Peyer's patch (tissue), 4 donors: ENCODE measurements at regions not wholly inside any gene's neighbourhood (a gene's known extent, or its start where the extent isn't known, plus 50 kb on each side); places are given as distances from the start of the nearest gene placed in this dataset.

Experiments used
- DNase-seq, 3 donors: peaks; one replicate each; pipeline ENCODE4 v3.0.0-alpha.2; 2017 to 2019
- H3K27ac ChIP-seq, 4 donors: fragments of 200-600 bp; sonication (generic); one replicate each; pipeline ENCODE4 v1.5.1; 2016 to 2019
- H3K27me3 ChIP-seq, 2 donors: fragments of 200-600 bp; sonication (generic); one replicate each; pipeline ENCODE4 v1.5.1; 2019
- H3K36me3 ChIP-seq, 3 donors: fragments of 200-600 bp; sonication (generic); one replicate each; pipeline ENCODE4 v1.5.1; 2016 to 2019
- H3K4me1 ChIP-seq, 4 donors: fragments of 200-600 bp; sonication (generic); one replicate each; pipeline ENCODE4 v1.5.1; 2016 to 2019
- H3K4me3 ChIP-seq, 4 donors: fragments of 200-600 bp; sonication (generic); 1 replicate in 3 of 4; 2 replicates in 1 of 4; pipeline ENCODE4 v1.5.1; 2016 to 2019; ENCODE audit warnings: mild to moderate bottlenecking in 1 of 4
- H3K9me3 ChIP-seq, 4 donors: fragments of 200-600 bp; sonication (generic); one replicate each; pipeline ENCODE4 v1.5.1; 2016 to 2019; ENCODE audit warnings: mild to moderate bottlenecking in 1 of 4
- CTCF ChIP-seq, 6 experiments: fragments of 450-650 bp in 4 of 6; fragments of 200-600 bp in 2 of 6; sonication (generic) in 1 of 6; IDR thresholded peaks; one replicate each; pipeline ENCODE4 v1.5.1; 2017 to 2019; ENCODE audit warnings: antibody characterized with exemption in 6 of 6, mild to moderate bottlenecking in 3 of 6, moderate library complexity in 1 of 6
- POLR2A ChIP-seq, 2 donors: fragments of 450-650 bp; IDR thresholded peaks; one replicate each; pipeline ENCODE4 v1.5.1; 2017; ENCODE audit warnings: antibody characterized with exemption in 2 of 2, mild to moderate bottlenecking in 2 of 2, moderate library complexity in 2 of 2

- H3K36me3 ChIP-seq: no peaks in the 10 kb centered on the region
Observed at GRCh38 chr4:181508601-181509000, 734.6 kb upstream of the TENM3 start.

GRCh38 chr4:181509073-181509472 is 734.1 kb upstream of the TENM3 start:
- Histone ChIP-seq H3K27ac (no peak overlapping the region), H3K36me3 (no peaks in the 10 kb centered on the region), H3K4me3 (no peak overlapping the region), H3K27me3 (no peaks in the 10 kb centered on the region), H3K9me3 (no peaks in the 10 kb centered on the region), H3K4me1 (no peaks in the 10 kb centered on the region)
- TF ChIP-seq CTCF (IDR thresholded peaks at IDR 0.05) (no peak), POLR2A (IDR thresholded peaks at IDR 0.05) (no peak)
- DNase-seq: no peak

More at GRCh38 chr4:181508601-181509000, 734.6 kb upstream of the TENM3 start:
- Histone ChIP-seq H3K27me3 (no peaks in the 10 kb centered on the region), H3K4me3 (no peak overlapping the region), H3K4me1 (no peaks in the 10 kb centered on the region), H3K27ac (no peak overlapping the region), H3K9me3 (no peaks in the 10 kb centered on the region)
- DNase-seq: no peak
- no peak for TF ChIP-seq POLR2A (IDR thresholded peaks at IDR 0.05)
- TF ChIP-seq CTCF (IDR thresholded peaks at IDR 0.05): no peak

- TF ChIP-seq CTCF (IDR thresholded peaks at IDR 0.05) (no peak), POLR2A (IDR thresholded peaks at IDR 0.05) (no peak)
- Histone ChIP-seq H3K27me3 (no peaks in the 10 kb centered on the region), H3K4me1 (no peaks in the 10 kb centered on the region), H3K9me3 (no peaks in the 10 kb centered on the region), H3K36me3 (no peaks in the 10 kb centered on the region), H3K4me3 (no peak overlapping the region), H3K27ac (no peak overlapping the region)
- no peak for DNase-seq
Observed at GRCh38 chr4:181517491-181517890, 725.7 kb upstream of the TENM3 start.

- Histone ChIP-seq H3K4me3 (no peak overlapping the region), H3K4me1 (no peaks in the 10 kb centered on the region), H3K36me3 (no peaks in the 10 kb centered on the region), H3K27ac (no peak overlapping the region), H3K9me3 (no peaks in the 10 kb centered on the region), H3K27me3 (no peaks in the 10 kb centered on the region)
- TF ChIP-seq CTCF (IDR thresholded peaks at IDR 0.05) (no peak), POLR2A (IDR thresholded peaks at IDR 0.05) (no peak)
- DNase-seq: no peak
Observed at GRCh38 chr4:181520790-181521189, 722.4 kb upstream of the TENM3 start.

GRCh38 chr4:181523973-181524372 is 719.2 kb upstream of the TENM3 start:
- no peaks in the 10 kb centered on the region for H3K36me3 ChIP-seq
- H3K4me3 ChIP-seq: no peak overlapping the region
- H3K4me1 ChIP-seq: no peaks in the 10 kb centered on the region
- no peaks in the 10 kb centered on the region for H3K27me3 ChIP-seq
- no peak for TF ChIP-seq POLR2A (IDR thresholded peaks at IDR 0.05)
- no peak for TF ChIP-seq CTCF (IDR thresholded peaks at IDR 0.05)
- no peak for DNase-seq
- no peaks in the 10 kb centered on the region for H3K9me3 ChIP-seq
- no peak overlapping the region for H3K27ac ChIP-seq

GRCh38 chr4:181524499-181524898 is 718.7 kb upstream of the TENM3 start:
- TF ChIP-seq POLR2A (IDR thresholded peaks at IDR 0.05): no peak
- TF ChIP-seq CTCF (IDR thresholded peaks at IDR 0.05): no peak
- no peak overlapping the region for H3K4me3 ChIP-seq
- H3K36me3 ChIP-seq: no peaks in the 10 kb centered on the region
- no peak for DNase-seq
- H3K27me3 ChIP-seq: no peaks in the 10 kb centered on the region
- no peaks in the 10 kb centered on the region for H3K9me3 ChIP-seq
- H3K27ac ChIP-seq: no peak overlapping the region
- no peaks in the 10 kb centered on the region for H3K4me1 ChIP-seq
